ENCODE measurements at regions not wholly inside any gene's neighbourhood (a gene's known extent, or its start where the extent isn't known, plus 50 kb on each side); places are given as distances from the start of the nearest gene placed in this dataset.
A peak's percentile ranks its signal among the peaks of the same experiment; 100 is the strongest.

DNA sequence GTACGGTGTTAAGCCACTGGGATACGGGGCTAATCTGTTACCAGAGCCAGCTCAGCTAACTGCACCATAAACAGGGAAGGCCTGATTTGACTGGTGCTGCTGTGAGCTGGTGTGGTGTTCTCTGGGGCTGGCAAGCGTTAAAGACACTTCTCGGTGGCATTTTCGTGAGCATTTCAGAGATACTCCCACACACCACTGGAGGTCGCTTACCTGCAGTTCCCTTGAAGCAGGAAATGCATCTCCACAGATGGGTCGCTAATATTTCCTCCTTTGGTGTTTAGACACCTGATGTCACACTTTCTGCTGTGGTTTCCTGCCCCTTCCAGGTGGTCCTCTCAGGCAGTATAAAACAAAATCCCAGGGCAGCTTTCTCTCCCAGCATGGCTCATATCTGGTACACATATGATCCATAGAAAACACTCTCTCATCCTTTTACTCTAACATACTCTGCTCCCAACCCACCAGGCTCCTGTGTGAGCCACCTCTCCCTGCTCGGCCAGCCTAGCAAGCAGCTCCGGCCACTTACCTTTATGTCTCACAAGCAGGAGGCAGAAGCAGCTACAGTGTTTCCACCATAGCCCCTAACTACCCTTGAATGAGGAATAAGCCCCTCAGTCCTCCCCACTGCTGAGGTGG is 129.9 kb upstream of the GRIN2B start:
- Histone ChIP-seq H3K4me2 (ENCODE audit: low read length) (no peak overlapping the region), H3K79me2 (ENCODE audit: low read length) (no peaks in the 10 kb centered on the region), H2AFZ (ENCODE audit: low read length) (no peak overlapping the region), H3F3A (ENCODE audit: low read length, unreplicated experiment) (no peaks in the 10 kb centered on the region), H3K36me3 (ENCODE audit: low read depth, low read length) (no peaks in the 10 kb centered on the region), H4K20me1 (ENCODE audit: low read length) (no peaks in the 10 kb centered on the region), H3K4me3 (ENCODE audit: low read length) (no peak overlapping the region), H3K9me2 (replicated peaks; ENCODE audit: low read length) (no peaks in the 10 kb centered on the region), H3K4me1 (ENCODE audit: insufficient read depth, low read length) (no peaks in the 10 kb centered on the region), H3K9me3 (ENCODE audit: low read length) (no peaks in the 10 kb centered on the region), H3K9ac (ENCODE audit: low read length) (no peak overlapping the region), H3K27ac (ENCODE audit: low read length) (no peak overlapping the region), H3K27me3 (ENCODE audit: low read length) (no peaks in the 10 kb centered on the region)
- ChIA-PET POLR2A (ENCODE audit: unreplicated experiment) (no interaction called here), CTCF (no interaction called here)
- TF ChIP-seq, protein P1, sequence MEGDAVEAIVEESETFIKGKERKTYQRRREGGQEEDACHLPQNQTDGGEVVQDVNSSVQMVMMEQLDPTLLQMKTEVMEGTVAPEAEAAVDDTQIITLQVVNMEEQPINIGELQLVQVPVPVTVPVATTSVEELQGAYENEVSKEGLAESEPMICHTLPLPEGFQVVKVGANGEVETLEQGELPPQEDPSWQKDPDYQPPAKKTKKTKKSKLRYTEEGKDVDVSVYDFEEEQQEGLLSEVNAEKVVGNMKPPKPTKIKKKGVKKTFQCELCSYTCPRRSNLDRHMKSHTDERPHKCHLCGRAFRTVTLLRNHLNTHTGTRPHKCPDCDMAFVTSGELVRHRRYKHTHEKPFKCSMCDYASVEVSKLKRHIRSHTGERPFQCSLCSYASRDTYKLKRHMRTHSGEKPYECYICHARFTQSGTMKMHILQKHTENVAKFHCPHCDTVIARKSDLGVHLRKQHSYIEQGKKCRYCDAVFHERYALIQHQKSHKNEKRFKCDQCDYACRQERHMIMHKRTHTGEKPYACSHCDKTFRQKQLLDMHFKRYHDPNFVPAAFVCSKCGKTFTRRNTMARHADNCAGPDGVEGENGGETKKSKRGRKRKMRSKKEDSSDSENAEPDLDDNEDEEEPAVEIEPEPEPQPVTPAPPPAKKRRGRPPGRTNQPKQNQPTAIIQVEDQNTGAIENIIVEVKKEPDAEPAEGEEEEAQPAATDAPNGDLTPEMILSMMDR (conservative IDR thresholded peaks at IDR 0.05; ENCODE audit: low read depth, low read length), result peak; percentile 50
- no peak for TF ChIP-seq EZH2 (IDR thresholded peaks at IDR 0.05; ENCODE audit: low read length, unreplicated experiment)
- no TSS peak for BruUV-seq (replicated peaks)
- ATAC-seq (no peak), DNase-seq (peak; percentile 30)
- intact Hi-C loops (cut with micrococcal nuclease), result no loop called here

- Histone ChIP-seq H4K20me1 (ENCODE audit: low read length) (no peaks in the 10 kb centered on the region), H3K27ac (ENCODE audit: low read length) (no peak overlapping the region), H3K9me3 (ENCODE audit: low read length) (no peaks in the 10 kb centered on the region), H3K4me2 (ENCODE audit: low read length) (no peak overlapping the region), H3K36me3 (ENCODE audit: low read depth, low read length) (no peaks in the 10 kb centered on the region), H3K4me3 (ENCODE audit: low read length) (no peak overlapping the region), H3K4me1 (ENCODE audit: insufficient read depth, low read length) (no peaks in the 10 kb centered on the region), H3K9me2 (replicated peaks; ENCODE audit: low read length) (no peaks in the 10 kb centered on the region), H2AFZ (ENCODE audit: low read length) (no peak overlapping the region), H3K79me2 (ENCODE audit: low read length) (no peaks in the 10 kb centered on the region), H3K9ac (ENCODE audit: low read length) (no peak overlapping the region), H3K27me3 (ENCODE audit: low read length) (no peaks in the 10 kb centered on the region), H3F3A (ENCODE audit: low read length, unreplicated experiment) (no peaks in the 10 kb centered on the region)
- no TSS peak for BruUV-seq (replicated peaks)
- ChIA-PET CTCF (no interaction called here), POLR2A (ENCODE audit: unreplicated experiment) (no interaction called here)
- no peak for ATAC-seq
- no peak for TF ChIP-seq EZH2 (IDR thresholded peaks at IDR 0.05; ENCODE audit: low read length, unreplicated experiment)
- TF ChIP-seq, protein P1 (conservative IDR thresholded peaks at IDR 0.05; ENCODE audit: low read depth, low read length), result no peak
- no peak for TF ChIP-seq EZH2phosphoT487 (IDR thresholded peaks at IDR 0.05; ENCODE audit: borderline replicate concordance, low read length)
- no peak for DNase-seq
- intact Hi-C loops (cut with micrococcal nuclease), result no loop called here
Observed at GRCh38 chr12:14113031-14113430, 131.6 kb upstream of the GRIN2B start.

DNA sequence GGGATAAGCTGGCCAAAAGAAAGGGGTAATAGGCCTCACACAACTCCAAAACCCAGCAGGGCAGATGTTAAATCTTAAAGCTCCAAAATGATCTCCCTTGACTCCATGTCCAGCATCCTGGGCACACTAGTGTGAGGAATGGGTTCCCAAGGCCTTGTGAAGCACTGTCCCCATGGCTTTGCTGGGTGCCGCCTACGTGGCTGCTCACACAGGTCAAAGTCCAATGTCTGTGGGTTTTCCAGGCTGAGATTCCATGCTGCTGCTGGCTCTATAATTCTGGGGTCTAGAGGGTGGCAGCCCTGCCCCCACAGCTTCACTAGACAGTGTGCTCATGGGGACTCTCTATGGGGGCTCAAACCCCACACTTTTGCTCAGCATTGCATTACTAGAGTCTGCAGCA is 145.3 kb upstream of the GRIN2B start:
- no peaks in the 10 kb centered on the region for H3K79me2 ChIP-seq (ENCODE audit: low read length)
- H3K27me3 ChIP-seq (ENCODE audit: low read length), result peaks cover 18% of the 10 kb centered on the region; the same call in 1 of the 2 replicates
- H3K9me2 ChIP-seq (replicated peaks; ENCODE audit: low read length), result no peaks in the 10 kb centered on the region
- no peak for DNase-seq
- no peak overlapping the region for H3K4me3 ChIP-seq (ENCODE audit: low read length)
- H3K27ac ChIP-seq (ENCODE audit: low read length), result no peak overlapping the region
- CTCF ChIA-PET, result no interaction called here
- H3K4me1 ChIP-seq (ENCODE audit: insufficient read depth, low read length), result no peaks in the 10 kb centered on the region
- H3K9ac ChIP-seq (ENCODE audit: low read length), result no peak overlapping the region
- H2AFZ ChIP-seq (ENCODE audit: low read length), result no peak overlapping the region
- no peaks in the 10 kb centered on the region for H4K20me1 ChIP-seq (ENCODE audit: low read length)
- no peaks in the 10 kb centered on the region for H3K9me3 ChIP-seq (ENCODE audit: low read length)
- H3K4me2 ChIP-seq (ENCODE audit: low read length), result no peak overlapping the region
- H3K36me3 ChIP-seq (ENCODE audit: low read depth, low read length), result no peaks in the 10 kb centered on the region
- no peak for TF ChIP-seq EZH2phosphoT487 (IDR thresholded peaks at IDR 0.05; ENCODE audit: borderline replicate concordance, low read length)
- TF ChIP-seq, protein P1 (conservative IDR thresholded peaks at IDR 0.05; ENCODE audit: low read depth, low read length), result no peak
- TF ChIP-seq EZH2 (IDR thresholded peaks at IDR 0.05; ENCODE audit: low read length, unreplicated experiment), result no peak
- POLR2A ChIA-PET (ENCODE audit: unreplicated experiment), result no interaction called here
- no TSS peak for BruUV-seq (replicated peaks)
- ATAC-seq, result no peak
- intact Hi-C loops (cut with micrococcal nuclease), result no loop called here
- no peaks in the 10 kb centered on the region for H3F3A ChIP-seq (ENCODE audit: low read length, unreplicated experiment)
